Right atrium auricular region (tissue), 2 donors: ENCODE measurements at regions not wholly inside any gene's neighbourhood (a gene's known extent, or its start where the extent isn't known, plus 50 kb on each side); places are given as distances from the start of the nearest gene placed in this dataset.
A peak's percentile ranks its signal among the peaks of the same experiment; 100 is the strongest.

Experiments used
- DNase-seq: peaks from one replicate; pipeline ENCODE4 v3.0.0-alpha.2; 2019; ENCODE audit warnings: low spot score
- H3K27ac ChIP-seq, 2 donors: fragments of 200-600 bp; sonication (generic); 1 replicate in 1 of 2; 2 replicates in 1 of 2; pipeline ENCODE4 v1.5.1; 2016 to 2019
- H3K27me3 ChIP-seq, 2 donors: fragments of 200-600 bp; sonication (generic); one replicate each; pipeline versions ENCODE4 v1.5.1 to v1.6.0; 2017 to 2019
- H3K36me3 ChIP-seq: fragments of 200-600 bp; sonication (generic); one replicate; pipeline ENCODE4 v1.5.1; 2016
- H3K4me1 ChIP-seq, 2 donors: fragments of 200-600 bp; sonication (generic); one replicate each; pipeline versions ENCODE4 v1.5.1 to v1.6.0; 2017 to 2019
- H3K4me3 ChIP-seq, 2 donors: fragments of 200-600 bp; sonication (generic); 1 replicate in 1 of 2; 2 replicates in 1 of 2; pipeline ENCODE4 v1.5.1; 2017 to 2019; ENCODE audit warnings: mild to moderate bottlenecking in 1 of 2, moderate library complexity in 1 of 2
- H3K9me3 ChIP-seq, 2 donors: fragments of 200-600 bp; sonication (generic); one replicate each; pipeline ENCODE4 v1.5.1; 2019
- TF ChIP-seq, protein P1 (sequence below), 2 donors: fragments of 200-600 bp; sonication (generic); IDR thresholded peaks; one replicate each; pipeline ENCODE4 v1.5.1; 2019; ENCODE audit warnings: antibody characterized with exemption in 2 of 2

DNA sequence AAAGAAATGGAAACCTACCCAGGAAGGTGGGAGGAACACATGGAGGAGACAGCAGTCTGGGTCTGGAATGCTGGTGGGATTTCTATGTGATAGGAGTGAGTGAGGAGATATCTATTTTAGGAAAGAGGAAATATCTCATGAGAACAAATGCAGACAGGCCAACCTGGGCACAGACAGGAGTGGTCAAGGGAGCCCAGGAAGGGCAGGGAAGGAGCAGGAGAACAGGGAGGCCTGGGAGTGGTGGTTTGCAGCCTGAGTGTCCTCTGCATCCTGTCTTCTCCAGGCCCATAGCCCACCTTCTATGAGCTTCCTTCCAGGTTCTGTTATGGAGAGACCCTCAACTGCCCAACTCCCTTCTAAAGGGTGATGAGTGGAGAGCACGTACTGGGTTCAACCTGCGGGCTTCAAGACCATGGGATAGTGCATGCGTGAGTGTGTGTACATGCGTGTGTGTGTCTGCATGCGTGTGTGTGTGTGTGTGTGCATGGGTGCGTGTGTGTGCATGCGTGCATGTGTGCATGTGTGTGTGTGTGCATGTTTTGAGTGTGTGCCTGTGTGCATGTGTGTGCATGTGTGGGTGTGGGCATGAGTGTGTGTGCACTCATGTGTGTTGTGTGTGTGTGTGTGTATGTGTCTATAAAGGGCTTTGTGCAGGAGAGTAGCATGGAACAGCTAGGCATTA, 200.1 kb downstream of the CXCL12 start:
- no peak for DNase-seq
- TF ChIP-seq, protein P1, sequence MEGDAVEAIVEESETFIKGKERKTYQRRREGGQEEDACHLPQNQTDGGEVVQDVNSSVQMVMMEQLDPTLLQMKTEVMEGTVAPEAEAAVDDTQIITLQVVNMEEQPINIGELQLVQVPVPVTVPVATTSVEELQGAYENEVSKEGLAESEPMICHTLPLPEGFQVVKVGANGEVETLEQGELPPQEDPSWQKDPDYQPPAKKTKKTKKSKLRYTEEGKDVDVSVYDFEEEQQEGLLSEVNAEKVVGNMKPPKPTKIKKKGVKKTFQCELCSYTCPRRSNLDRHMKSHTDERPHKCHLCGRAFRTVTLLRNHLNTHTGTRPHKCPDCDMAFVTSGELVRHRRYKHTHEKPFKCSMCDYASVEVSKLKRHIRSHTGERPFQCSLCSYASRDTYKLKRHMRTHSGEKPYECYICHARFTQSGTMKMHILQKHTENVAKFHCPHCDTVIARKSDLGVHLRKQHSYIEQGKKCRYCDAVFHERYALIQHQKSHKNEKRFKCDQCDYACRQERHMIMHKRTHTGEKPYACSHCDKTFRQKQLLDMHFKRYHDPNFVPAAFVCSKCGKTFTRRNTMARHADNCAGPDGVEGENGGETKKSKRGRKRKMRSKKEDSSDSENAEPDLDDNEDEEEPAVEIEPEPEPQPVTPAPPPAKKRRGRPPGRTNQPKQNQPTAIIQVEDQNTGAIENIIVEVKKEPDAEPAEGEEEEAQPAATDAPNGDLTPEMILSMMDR (IDR thresholded peaks at IDR 0.05) = no peak
- Histone ChIP-seq H3K9me3 (no peaks in the 10 kb centered on the region), H3K27me3 (no peaks in the 10 kb centered on the region), H3K27ac (no peak overlapping the region), H3K4me1 (no peaks in the 10 kb centered on the region), H3K36me3 (no peaks in the 10 kb centered on the region), H3K4me3 (no peak overlapping the region)

DNA sequence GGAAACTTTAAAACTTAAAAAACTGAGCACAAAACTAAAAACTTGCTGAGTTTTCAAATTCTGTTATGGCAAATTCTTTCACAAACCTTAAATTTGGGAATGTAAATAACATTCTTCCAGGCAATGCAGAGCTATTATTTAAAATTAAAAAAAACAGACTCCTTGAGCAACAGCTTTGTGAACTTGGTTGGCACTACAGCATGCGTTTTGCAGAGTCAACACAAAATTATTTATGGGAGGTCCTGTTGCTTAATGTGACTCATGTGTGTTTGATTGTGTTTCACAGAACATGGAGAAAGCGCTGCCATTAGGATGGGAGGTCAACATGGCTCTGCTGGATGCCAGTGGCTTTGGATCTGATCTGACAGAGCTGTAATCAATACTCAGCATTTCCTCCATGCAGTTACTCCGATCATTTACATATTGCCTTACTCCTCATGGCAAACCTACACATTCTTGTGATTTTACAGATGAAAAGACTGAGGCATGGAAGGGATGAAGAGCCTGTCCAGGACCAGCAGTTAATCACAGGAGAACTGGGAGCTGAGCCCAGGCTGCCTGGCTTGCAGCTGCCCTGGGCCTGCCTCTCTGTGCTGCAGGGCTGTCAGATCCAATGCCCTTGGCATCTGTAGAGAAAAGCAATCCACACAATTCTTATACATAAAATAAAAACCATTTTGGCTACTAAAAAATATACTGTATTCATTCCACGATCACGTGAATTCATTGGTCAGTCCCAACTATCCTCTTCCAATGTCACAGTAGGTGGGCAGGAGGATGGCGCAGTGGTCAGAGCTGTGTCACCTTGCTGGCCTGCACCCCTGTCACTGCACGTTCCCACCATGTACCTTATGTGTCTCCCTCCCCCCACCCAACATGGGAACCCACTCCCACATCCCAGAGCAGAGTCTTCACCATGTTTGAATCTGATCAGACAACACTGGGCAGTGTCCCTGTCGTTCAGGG, 200.9 kb downstream of the CXCL12 start:
- Histone ChIP-seq H3K9me3 (no peaks in the 10 kb centered on the region), H3K4me3 (no peak overlapping the region), H3K36me3 (no peaks in the 10 kb centered on the region), H3K27ac (no peak overlapping the region), H3K4me1 (no peaks in the 10 kb centered on the region), H3K27me3 (no peaks in the 10 kb centered on the region)
- no peak for DNase-seq
- TF ChIP-seq, protein P1 (IDR thresholded peaks at IDR 0.05) = no peak

DNA sequence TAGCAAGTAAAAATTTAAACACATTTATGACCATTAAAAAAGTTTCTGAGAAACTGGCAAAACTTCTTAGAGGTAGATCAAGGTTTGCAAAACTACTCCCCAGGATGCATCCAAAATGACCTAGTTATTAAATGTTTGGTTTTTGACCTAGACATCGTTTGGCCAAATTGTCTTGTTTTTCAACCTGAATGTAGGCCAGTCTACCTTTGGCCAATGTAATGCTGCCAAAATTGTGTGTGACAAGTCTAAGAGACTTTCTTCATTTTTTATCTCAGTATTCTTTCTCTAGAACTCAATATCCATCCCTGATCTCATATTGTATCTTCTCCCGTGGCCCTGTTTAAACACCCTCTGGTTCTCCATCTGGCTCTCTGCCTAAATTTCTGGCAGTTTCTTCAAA, 202.0 kb downstream of the CXCL12 start:
- TF ChIP-seq, protein P1 (IDR thresholded peaks at IDR 0.05) = no peak
- no peaks in the 10 kb centered on the region for H3K27me3 ChIP-seq
- no peaks in the 10 kb centered on the region for H3K4me1 ChIP-seq
- no peak overlapping the region for H3K4me3 ChIP-seq
- H3K36me3 ChIP-seq = no peaks in the 10 kb centered on the region
- no peak overlapping the region for H3K27ac ChIP-seq
- no peak for DNase-seq
- no peaks in the 10 kb centered on the region for H3K9me3 ChIP-seq

DNA sequence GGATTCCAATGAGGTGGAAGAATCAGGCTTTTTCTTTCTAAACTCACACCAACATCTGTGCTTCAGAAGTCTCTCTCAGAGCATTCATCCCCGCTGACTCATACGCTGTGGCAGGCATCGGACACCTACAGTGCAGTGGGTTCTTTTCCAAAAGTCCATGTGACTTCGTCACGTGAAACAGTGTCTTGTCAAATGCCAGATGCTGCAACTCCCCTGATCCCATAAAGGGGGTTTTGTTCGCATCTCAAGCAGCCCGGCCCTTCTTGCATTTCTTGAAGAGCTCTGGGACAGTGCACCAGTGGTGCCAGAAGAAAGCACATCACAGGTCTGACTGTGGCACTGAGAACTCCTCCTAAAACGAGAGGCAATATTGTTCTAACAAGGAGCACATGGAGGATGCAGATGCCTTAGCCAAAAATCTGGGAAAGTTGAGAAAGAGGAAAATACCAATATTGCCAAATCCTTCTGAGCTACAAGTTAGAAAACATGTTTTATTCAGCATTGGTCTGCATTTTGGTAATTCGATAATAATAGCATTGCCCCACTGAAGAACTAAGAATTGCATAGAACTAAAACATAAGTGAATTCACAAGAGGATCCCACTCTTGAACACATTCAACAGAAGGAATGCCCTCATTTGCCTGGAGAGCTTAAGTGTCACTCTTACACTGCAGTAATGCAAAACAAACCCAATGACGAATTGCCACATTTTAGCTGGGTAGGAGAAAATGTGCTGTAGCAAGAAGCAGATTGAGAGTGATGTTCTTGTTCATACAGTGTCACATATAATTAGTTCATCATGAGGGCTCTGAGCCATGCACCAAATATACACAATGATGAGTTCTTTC, 204.4 kb downstream of the CXCL12 start:
- TF ChIP-seq, protein P1 (IDR thresholded peaks at IDR 0.05) = no peak
- Histone ChIP-seq H3K4me1 (peaks cover 0 to 11% of the 10 kb centered on the region in 2 donors), H3K4me3 (no peak overlapping the region), H3K9me3 (no peaks in the 10 kb centered on the region), H3K36me3 (no peaks in the 10 kb centered on the region), H3K27ac (peak overlapping the region in 1 of 2 donors; percentile 19), H3K27me3 (no peaks in the 10 kb centered on the region)
- no peak for DNase-seq

DNA sequence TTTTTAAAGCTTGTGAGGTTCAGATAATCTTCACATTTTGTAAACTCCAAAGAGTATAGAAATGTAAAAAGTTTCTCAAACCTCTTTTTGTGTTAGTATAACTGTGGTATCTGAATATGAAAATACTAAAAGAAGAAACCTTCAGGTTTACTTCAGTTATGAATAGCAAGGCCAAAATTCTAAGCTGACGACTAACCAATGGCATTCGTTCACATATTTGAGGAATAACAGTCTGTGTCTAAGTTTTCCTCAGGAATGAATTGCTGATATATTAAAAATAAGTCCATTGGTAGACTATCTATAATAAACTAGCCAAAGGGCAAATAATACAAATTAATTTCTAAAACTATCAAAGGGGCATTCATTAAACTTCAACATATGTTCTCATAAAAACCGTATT, 206.0 kb downstream of the CXCL12 start:
- no peak for DNase-seq
- Histone ChIP-seq H3K27me3 (no peaks in the 10 kb centered on the region), H3K4me1 (peaks cover 0 to 11% of the 10 kb centered on the region in 2 donors), H3K27ac (no peak overlapping the region), H3K9me3 (no peaks in the 10 kb centered on the region), H3K36me3 (no peaks in the 10 kb centered on the region), H3K4me3 (no peak overlapping the region)
- TF ChIP-seq, protein P1 (IDR thresholded peaks at IDR 0.05) = no peak
